Gastroesophageal sphincter (tissue), 4 donors: ENCODE measurements at regions not wholly inside any gene's neighbourhood (a gene's known extent, or its start where the extent isn't known, plus 50 kb on each side); places are given as distances from the start of the nearest gene placed in this dataset.

Experiments
- ATAC-seq: fragments of 150-250 bp; one replicate; pipeline ENCODE4 v1.9.1; 2016; ENCODE audit warnings: mild to moderate bottlenecking, moderate library complexity
- H3K27ac ChIP-seq, 4 donors: fragments of 200-600 bp; sonication (generic) in 3 of 4; 1 replicate in 3 of 4; 2 replicates in 1 of 4; pipeline ENCODE4 v1.5.1; 2016 to 2019
- H3K27me3 ChIP-seq: fragments of 200-600 bp; sonication (generic); one replicate; pipeline ENCODE4 v1.5.1; 2019
- H3K36me3 ChIP-seq, 2 donors: fragments of 200-600 bp; sonication (generic); one replicate each; pipeline ENCODE4 v1.5.1; 2019; ENCODE audit warnings: control low read depth in 1 of 2
- H3K4me1 ChIP-seq, 3 donors: fragments of 200-600 bp; sonication (generic); 1 replicate in 2 of 3; 2 replicates in 1 of 3; pipeline ENCODE4 v1.5.1; 2016 to 2019; ENCODE audit warnings: control low read depth in 2 of 3
- H3K4me3 ChIP-seq, 2 donors: fragments of 200-600 bp; sonication (generic); one replicate each; pipeline ENCODE4 v1.5.1; 2019; ENCODE audit warnings: mild to moderate bottlenecking in 1 of 2, moderate library complexity in 1 of 2
- H3K9me3 ChIP-seq, 3 donors: fragments of 200-600 bp; sonication (generic); one replicate each; pipeline ENCODE4 v1.5.1; 2017 to 2019; ENCODE audit warnings: control low read depth in 2 of 3
- EP300 ChIP-seq: sonication (generic); formaldehyde crosslinking; IDR thresholded peaks from one replicate; pipeline ENCODE4 v1.6.1; 2017; ENCODE audit warnings: antibody characterized with exemption, mild to moderate bottlenecking
- POLR2A ChIP-seq, 2 donors: fragments of 450-650 bp; IDR thresholded peaks; one replicate each; pipeline ENCODE4 v1.6.1; 2017; ENCODE audit warnings: antibody characterized with exemption in 2 of 2, mild to moderate bottlenecking in 2 of 2, moderate library complexity in 1 of 2
- POLR2AphosphoS5 ChIP-seq: sonication (generic); formaldehyde crosslinking; IDR thresholded peaks from one replicate; pipeline ENCODE4 v1.6.1; 2017; ENCODE audit warnings: antibody characterized with exemption
- WGBS, 2 donors: methylation state at CpG; one replicate each; pipeline ENCODE4 v1.1.5; 2018; ENCODE audit warnings: low coverage in 1 of 2; 5-methylcytosine and 5-hydroxymethylcytosine counted together
- TF ChIP-seq, protein P1 (sequence below), 4 experiments: fragments of 200-600 bp in 2 of 4; fragments of 450-650 bp in 2 of 4; sonication (generic) in 1 of 4; IDR thresholded peaks; one replicate each; pipeline ENCODE4 v1.5.1; 2017 to 2019; ENCODE audit warnings: antibody characterized with exemption in 4 of 4, mild to moderate bottlenecking in 2 of 4, moderate library complexity in 2 of 4

DNA sequence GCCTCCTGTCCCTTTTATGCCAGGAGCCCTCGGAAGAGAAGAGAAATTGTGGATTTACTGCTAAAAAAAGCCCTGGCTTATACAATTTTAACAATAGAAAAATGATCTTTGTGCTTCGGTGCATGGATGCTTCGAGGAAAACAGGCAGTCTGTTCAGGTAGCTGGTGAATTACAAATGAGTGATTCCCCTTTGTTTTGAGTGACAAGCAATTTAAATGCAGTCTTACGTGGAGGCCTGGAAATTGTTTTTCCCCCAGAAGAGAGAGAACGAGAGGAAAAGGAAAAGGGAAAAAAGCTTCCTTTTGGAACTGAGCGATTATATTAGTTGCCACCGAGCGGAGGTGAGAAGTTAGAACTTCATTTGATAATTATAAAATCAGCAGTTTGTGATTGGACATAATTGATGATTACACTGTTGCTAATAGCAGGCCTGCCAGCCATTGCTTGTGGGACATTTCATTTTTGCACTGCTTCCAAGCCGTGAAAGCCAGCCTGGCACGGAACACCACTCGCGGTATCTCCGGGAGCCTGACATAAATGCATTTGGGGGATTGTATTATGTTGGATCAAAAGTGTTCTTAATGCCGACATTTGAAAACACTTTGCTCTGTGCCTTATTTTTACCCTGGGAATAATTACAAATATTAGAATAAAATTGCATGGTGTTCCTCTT, 117.7 kb downstream of the PHETA1 start:
- no peak overlapping the region for H3K4me3 ChIP-seq
- H3K4me1 ChIP-seq = no peaks in the 10 kb centered on the region
- peaks cover 86% of the 10 kb centered on the region for H3K27me3 ChIP-seq
- no peak overlapping the region for H3K27ac ChIP-seq
- WGBS, 2 donors = 63 to 73% methylated on average over 3 to 14 of the region's 14 CpGs
- peaks cover 0 to 10% (median 0%) of the 10 kb centered on the region in 3 donors for H3K9me3 ChIP-seq
- ATAC-seq = no peak
- no peaks in the 10 kb centered on the region for H3K36me3 ChIP-seq
- TF ChIP-seq POLR2A (IDR thresholded peaks at IDR 0.05) = no peak
- no peak for TF ChIP-seq POLR2AphosphoS5
- TF ChIP-seq EP300 = no peak
- TF ChIP-seq, protein P1, sequence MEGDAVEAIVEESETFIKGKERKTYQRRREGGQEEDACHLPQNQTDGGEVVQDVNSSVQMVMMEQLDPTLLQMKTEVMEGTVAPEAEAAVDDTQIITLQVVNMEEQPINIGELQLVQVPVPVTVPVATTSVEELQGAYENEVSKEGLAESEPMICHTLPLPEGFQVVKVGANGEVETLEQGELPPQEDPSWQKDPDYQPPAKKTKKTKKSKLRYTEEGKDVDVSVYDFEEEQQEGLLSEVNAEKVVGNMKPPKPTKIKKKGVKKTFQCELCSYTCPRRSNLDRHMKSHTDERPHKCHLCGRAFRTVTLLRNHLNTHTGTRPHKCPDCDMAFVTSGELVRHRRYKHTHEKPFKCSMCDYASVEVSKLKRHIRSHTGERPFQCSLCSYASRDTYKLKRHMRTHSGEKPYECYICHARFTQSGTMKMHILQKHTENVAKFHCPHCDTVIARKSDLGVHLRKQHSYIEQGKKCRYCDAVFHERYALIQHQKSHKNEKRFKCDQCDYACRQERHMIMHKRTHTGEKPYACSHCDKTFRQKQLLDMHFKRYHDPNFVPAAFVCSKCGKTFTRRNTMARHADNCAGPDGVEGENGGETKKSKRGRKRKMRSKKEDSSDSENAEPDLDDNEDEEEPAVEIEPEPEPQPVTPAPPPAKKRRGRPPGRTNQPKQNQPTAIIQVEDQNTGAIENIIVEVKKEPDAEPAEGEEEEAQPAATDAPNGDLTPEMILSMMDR (IDR thresholded peaks at IDR 0.05) = no peak

DNA sequence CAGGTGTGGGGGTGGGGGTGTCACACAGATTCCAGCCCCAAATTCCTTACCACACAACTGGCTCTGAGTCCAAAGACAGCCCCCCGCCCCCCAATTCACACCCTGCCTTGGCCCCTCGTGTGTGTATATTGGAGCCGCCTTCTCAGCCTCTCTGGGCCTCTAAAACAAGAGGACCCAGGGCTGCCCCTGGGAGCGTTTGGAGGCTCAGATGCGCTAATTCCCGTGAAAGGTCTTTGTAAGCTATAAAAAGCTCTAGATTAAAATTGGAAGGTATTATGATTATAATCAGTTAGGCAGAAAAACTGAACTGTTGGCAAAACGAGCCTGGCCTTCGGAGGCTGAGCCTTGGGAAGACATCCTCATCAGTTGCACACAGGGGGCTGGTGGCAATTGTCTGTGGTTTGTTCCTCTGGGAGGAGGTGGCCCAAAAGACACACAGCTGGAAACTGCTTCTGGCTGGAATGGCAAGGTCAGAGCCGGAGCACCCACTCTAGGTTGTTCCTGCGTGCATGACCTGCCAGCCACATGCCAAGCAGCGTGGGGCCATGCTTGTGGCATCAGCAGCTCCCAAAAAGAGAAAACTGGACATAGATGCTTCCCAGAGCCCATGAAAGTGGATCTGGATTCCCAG, 118.5 kb downstream of the PHETA1 start:
- TF ChIP-seq, protein P1 (IDR thresholded peaks at IDR 0.05) = no peak
- TF ChIP-seq POLR2A (IDR thresholded peaks at IDR 0.05) = no peak
- no peak for TF ChIP-seq POLR2AphosphoS5
- TF ChIP-seq EP300 = no peak
- H3K4me3 ChIP-seq = no peak overlapping the region
- WGBS, 2 donors = 39% methylated on average over 4 of the region's 11 CpGs; no CpG with 5 or more reads in 1 of the 2 donors
- peaks cover 0 to 18% (median 0%) of the 10 kb centered on the region in 3 donors for H3K9me3 ChIP-seq
- no peaks in the 10 kb centered on the region for H3K36me3 ChIP-seq
- no peak for ATAC-seq
- no peaks in the 10 kb centered on the region for H3K4me1 ChIP-seq
- H3K27me3 ChIP-seq = peaks cover 82% of the 10 kb centered on the region
- H3K27ac ChIP-seq = no peak overlapping the region

DNA sequence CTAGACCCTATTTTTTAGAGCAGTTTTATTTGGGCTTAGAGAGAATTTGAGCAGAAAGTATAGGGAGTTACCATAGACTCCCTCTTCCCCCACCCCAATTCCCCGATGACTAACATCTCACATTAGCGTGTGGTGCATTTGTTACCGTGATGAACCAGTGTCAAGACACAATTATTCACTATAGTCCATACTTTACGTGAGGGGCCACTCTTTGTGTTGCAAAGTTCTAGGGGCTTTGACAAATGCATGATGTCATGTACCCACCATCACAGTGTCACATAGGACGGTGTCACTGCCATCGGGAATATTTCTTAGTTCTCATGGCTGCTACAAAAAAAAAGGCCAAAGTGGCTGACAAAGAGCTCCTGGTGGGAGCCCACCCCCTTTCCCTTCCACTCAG, 119.1 kb downstream of the PHETA1 start:
- Histone ChIP-seq H3K4me1 (no peaks in the 10 kb centered on the region), H3K27ac (no peak overlapping the region), H3K27me3 (peaks cover 77% of the 10 kb centered on the region), H3K4me3 (no peak overlapping the region), H3K9me3 (peaks cover 0 to 24% (median 0%) of the 10 kb centered on the region in 3 donors), H3K36me3 (no peaks in the 10 kb centered on the region)
- no peak for ATAC-seq
- TF ChIP-seq, protein P1 (IDR thresholded peaks at IDR 0.05) = no peak
- TF ChIP-seq EP300 = no peak
- TF ChIP-seq POLR2AphosphoS5 = no peak
- no peak for TF ChIP-seq POLR2A (IDR thresholded peaks at IDR 0.05)
- WGBS, 2 donors = 70 to 89% methylated on average over 4 to 6 of the region's 6 CpGs

DNA sequence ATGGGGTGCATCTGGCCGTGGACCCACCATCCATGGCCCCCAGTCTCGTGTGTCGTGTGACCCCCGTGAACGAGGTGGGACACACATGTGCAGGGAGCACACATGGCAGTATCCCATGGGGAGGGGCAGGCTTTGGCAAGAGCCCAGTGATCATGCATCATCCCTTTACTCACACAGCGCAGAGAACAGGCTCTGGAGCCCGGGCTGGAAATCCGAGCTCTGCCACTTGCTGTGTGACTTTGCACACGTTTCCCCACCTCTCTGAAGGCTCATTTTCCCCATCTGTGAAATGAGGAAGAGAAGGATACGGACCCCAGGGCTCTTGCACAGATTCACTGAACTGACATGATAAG, 119.9 kb downstream of the PHETA1 start:
- ATAC-seq = no peak
- Histone ChIP-seq H3K9me3 (peaks cover 0 to 32% (median 0%) of the 10 kb centered on the region in 3 donors), H3K27ac (no peak overlapping the region), H3K4me3 (no peak overlapping the region), H3K4me1 (no peaks in the 10 kb centered on the region), H3K36me3 (no peaks in the 10 kb centered on the region), H3K27me3 (peaks cover 75% of the 10 kb centered on the region)
- TF ChIP-seq POLR2A (IDR thresholded peaks at IDR 0.05) = no peak
- no peak for TF ChIP-seq POLR2AphosphoS5
- TF ChIP-seq, protein P1 (IDR thresholded peaks at IDR 0.05) = no peak
- no peak for TF ChIP-seq EP300
- 42 to 60% methylated on average over 1 to 7 of the region's 10 CpGs for WGBS, 2 donors
